ENCODE measurements at regions not wholly inside any gene's neighbourhood (a gene's known extent, or its start where the extent isn't known, plus 50 kb on each side); places are given as distances from the start of the nearest gene placed in this dataset.
"Not testable (repeated sequence)": the region's sequence is repeated elsewhere in the genome, so short reads cannot be mapped to it uniquely, and the experiment has no call there.

DNA sequence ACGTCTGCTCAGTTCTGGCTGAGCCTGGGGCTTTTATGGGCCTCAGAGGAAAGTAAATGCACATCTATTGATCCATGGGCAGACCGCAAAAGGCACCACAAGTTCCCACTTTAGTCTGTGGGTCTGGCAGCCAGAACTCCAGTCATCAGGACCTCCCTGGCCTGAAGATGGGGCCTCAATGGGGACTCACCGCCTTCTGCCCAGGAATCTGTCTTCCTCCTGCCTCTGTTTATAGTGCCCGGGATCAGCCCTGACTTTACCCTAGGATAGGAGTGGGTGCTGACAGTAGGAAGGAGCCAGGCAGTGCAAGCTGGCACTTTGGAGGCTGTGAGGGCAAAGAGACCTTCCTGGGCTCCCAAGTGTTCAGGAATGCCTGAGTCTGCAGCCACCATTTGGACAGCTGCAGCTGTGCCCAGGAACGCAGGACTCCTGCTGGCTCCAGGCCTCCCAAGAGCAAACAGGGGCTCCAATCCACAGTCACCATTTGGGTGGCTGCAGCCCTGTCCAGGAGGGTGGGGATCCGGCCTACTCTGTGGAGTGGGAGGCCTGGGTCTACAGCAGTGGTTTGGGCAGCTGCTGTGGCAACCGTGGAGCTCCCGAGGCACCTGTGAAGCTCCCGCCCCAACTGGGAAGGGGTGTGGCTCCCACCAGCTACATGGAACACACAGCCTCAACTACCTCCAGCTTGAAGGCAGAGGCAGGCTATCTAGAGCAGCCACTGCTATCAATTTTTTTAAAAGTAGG is 1440.9 kb upstream of the ADGRL3 start:
- Histone ChIP-seq H3K27ac (no peak overlapping the region), H3K9me3 (no peaks in the 10 kb centered on the region), H3K4me1 (no peaks in the 10 kb centered on the region), H3K4me3 (no peak overlapping the region), H3K36me3 (no peaks in the 10 kb centered on the region), H3K27me3 (no peaks in the 10 kb centered on the region)
- WGBS, 2 donors, result 80 to 83% methylated on average over 9 of the region's 9 CpGs
- DNase-seq, result no peak
- intact Hi-C loops (cut with DNase I), result no loop called here
- no peak for TF ChIP-seq CTCF (IDR thresholded peaks at IDR 0.05)
- TF ChIP-seq POLR2AphosphoS5 (IDR thresholded peaks at IDR 0.05), result no peak
- TF ChIP-seq POLR2A (IDR thresholded peaks at IDR 0.05), result no peak

DNA sequence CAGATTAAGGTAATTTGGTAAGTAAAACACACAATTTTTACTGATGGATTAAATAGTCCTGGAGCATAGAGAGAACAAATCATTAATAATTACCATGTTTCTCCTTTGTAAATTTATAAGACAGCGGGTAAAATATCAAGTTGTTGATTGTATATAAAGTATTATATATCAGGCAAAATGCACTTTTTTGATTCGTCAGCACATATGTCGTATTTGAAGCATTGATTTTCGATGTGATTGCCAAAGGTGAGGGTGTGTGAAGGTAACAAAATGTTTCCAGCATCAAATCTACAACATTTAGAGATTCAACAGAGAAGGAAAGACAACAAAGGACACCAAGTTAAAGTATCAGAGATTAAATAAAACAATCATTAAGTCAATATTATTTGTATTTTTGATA is 1437.8 kb upstream of the ADGRL3 start:
- Histone ChIP-seq H3K9me3 (no peaks in the 10 kb centered on the region), H3K4me3 (no peak overlapping the region), H3K4me1 (no peaks in the 10 kb centered on the region), H3K27me3 (no peaks in the 10 kb centered on the region), H3K36me3 (no peaks in the 10 kb centered on the region), H3K27ac (no peak overlapping the region)
- DNase-seq, result no peak
- intact Hi-C loops (cut with DNase I), result no loop called here
- WGBS, 2 donors, result 82 to 86% methylated on average over 4 of the region's 4 CpGs
- TF ChIP-seq POLR2A (IDR thresholded peaks at IDR 0.05), result no peak
- no peak for TF ChIP-seq CTCF (IDR thresholded peaks at IDR 0.05)
- TF ChIP-seq POLR2AphosphoS5 (IDR thresholded peaks at IDR 0.05), result no peak
- no peak for TF ChIP-seq EP300 (IDR thresholded peaks at IDR 0.05)

DNA sequence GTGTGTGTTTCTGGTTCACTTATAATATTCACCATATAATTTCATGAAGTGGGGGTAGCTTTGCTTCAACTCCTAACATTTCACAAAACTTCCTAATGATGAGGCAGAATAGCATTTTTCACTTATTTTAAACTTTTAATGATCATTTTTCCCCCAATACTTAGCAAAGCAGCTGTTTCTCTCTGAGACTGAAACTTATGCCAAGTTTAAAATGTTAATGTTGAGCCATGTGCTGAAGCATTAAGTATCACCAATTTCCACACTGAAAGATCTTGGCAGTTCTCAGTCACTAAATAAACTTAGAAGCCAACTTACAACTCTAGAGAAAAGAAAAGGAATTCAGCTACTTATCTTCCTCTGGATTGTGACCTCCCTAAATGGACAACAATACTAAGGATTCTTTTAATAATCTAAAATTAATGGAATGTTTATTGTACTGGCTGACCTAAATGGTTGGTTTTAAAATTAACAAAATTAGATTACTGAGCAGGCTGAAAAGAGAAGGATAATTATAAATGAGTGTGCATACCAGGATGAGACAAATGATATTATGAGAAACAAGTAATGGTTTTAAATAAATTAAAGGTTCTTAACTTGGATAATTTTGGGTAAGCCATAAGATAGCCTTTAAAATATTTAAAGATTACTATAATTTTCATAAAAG is 1429.4 kb upstream of the ADGRL3 start:
- intact Hi-C loops (cut with DNase I), result no loop called here
- H3K4me3 ChIP-seq, result no peak overlapping the region
- H3K27ac ChIP-seq, result no peak overlapping the region
- H3K36me3 ChIP-seq, result no peaks in the 10 kb centered on the region
- DNase-seq, result no peak
- H3K9me3 ChIP-seq, result no peaks in the 10 kb centered on the region
- no peak for TF ChIP-seq POLR2AphosphoS5 (IDR thresholded peaks at IDR 0.05)
- no peak for TF ChIP-seq POLR2A (IDR thresholded peaks at IDR 0.05)
- no peak for TF ChIP-seq EP300 (IDR thresholded peaks at IDR 0.05)
- no peak for TF ChIP-seq CTCF (IDR thresholded peaks at IDR 0.05)
- no peaks in the 10 kb centered on the region for H3K4me1 ChIP-seq
- no peaks in the 10 kb centered on the region for H3K27me3 ChIP-seq

DNA sequence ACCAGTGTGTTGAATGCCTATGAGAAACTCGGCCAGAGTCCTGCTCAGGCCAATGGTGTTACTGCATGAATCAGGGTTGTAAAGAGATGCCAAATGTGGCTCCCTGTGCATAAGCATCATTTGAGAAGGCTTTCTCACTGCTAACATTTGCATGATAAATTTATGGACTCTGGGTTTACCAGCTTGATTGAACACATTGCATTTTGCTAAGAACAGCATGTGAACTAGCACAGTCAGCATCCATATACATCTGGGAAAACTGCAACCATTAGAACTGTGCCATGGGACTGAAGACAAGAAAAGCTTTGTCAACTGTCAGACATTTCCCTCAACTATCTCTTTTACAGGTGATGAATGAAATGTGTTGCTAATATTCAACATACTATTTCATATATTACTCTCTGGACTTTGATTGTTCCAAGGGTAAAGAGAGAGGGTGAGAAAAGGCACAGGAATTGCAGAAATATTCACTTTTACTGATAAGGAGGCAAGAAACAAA is 1427.4 kb upstream of the ADGRL3 start:
- intact Hi-C loops (cut with DNase I), result no loop called here
- DNase-seq, result no peak
- H3K27ac ChIP-seq, result no peak overlapping the region
- 71 to 90% methylated on average over 1 of the region's 1 CpG for WGBS, 2 donors
- no peak overlapping the region for H3K4me3 ChIP-seq
- no peaks in the 10 kb centered on the region for H3K27me3 ChIP-seq
- H3K4me1 ChIP-seq, result no peaks in the 10 kb centered on the region
- H3K9me3 ChIP-seq, result no peaks in the 10 kb centered on the region
- TF ChIP-seq CTCF (IDR thresholded peaks at IDR 0.05), result no peak
- TF ChIP-seq POLR2A (IDR thresholded peaks at IDR 0.05), result no peak
- no peak for TF ChIP-seq EP300 (IDR thresholded peaks at IDR 0.05)
- no peak for TF ChIP-seq POLR2AphosphoS5 (IDR thresholded peaks at IDR 0.05)
- no peaks in the 10 kb centered on the region for H3K36me3 ChIP-seq

GRCh38 chr4:59780271-59780670 is 1419.9 kb upstream of the ADGRL3 start:
- WGBS, 2 donors, result 76 to 79% methylated on average over 3 of the region's 3 CpGs
- intact Hi-C loops (cut with DNase I); H3K4me1 ChIP-seq; H3K4me3 ChIP-seq; DNase-seq; H3K9me3 ChIP-seq; H3K27me3 ChIP-seq; H3K36me3 ChIP-seq; H3K27ac ChIP-seq: not testable (repeated sequence)

Measured in sigmoid colon (tissue), 6 donors.